ENCODE measurements at regions not wholly inside any gene's neighbourhood (a gene's known extent, or its start where the extent isn't known, plus 50 kb on each side); places are given as distances from the start of the nearest gene placed in this dataset.

DNA sequence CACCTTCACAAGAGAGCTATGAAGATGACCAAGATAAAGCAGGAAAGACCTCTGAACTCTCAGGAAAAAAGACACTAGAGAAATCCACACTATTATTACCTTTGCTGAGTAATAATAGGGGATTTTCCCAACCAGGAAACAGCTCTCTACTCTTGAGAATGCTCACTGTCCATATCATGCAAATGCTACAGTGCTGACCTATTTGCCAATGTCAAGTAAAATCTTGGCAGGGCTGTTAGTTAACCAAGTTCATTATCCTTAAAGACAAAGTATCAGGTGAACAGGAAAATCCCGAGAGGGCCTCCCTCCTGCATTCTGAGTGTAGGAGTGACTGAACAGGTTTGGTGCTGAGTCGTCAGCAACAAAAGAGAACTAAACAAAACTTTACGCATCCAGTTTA lies 306.6 kb downstream of the ACTL7B start:
- H3K27ac ChIP-seq (replicated peaks in 1 of 4), result no peak overlapping the region
- no peak for DNase-seq (ENCODE audit: extremely low spot score)
- intact Hi-C loops (cut with DNase I), result no loop called here
- H3K9me3 ChIP-seq, result no peaks in the 10 kb centered on the region
- 87% methylated on average over 3 of the region's 3 CpGs for WGBS
- H3K4me1 ChIP-seq, result no peaks in the 10 kb centered on the region
- no peaks in the 10 kb centered on the region for H3K27me3 ChIP-seq
- TF ChIP-seq, protein P1, sequence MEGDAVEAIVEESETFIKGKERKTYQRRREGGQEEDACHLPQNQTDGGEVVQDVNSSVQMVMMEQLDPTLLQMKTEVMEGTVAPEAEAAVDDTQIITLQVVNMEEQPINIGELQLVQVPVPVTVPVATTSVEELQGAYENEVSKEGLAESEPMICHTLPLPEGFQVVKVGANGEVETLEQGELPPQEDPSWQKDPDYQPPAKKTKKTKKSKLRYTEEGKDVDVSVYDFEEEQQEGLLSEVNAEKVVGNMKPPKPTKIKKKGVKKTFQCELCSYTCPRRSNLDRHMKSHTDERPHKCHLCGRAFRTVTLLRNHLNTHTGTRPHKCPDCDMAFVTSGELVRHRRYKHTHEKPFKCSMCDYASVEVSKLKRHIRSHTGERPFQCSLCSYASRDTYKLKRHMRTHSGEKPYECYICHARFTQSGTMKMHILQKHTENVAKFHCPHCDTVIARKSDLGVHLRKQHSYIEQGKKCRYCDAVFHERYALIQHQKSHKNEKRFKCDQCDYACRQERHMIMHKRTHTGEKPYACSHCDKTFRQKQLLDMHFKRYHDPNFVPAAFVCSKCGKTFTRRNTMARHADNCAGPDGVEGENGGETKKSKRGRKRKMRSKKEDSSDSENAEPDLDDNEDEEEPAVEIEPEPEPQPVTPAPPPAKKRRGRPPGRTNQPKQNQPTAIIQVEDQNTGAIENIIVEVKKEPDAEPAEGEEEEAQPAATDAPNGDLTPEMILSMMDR (IDR thresholded peaks at IDR 0.05), result no peak
- no peak for TF ChIP-seq POLR2A (IDR thresholded peaks at IDR 0.05; ENCODE audit: low read depth)
- no peak for TF ChIP-seq EP300 (IDR thresholded peaks at IDR 0.05)
- no peak for TF ChIP-seq POLR2AphosphoS5 (IDR thresholded peaks at IDR 0.05)
- no peaks in the 10 kb centered on the region for H3K36me3 ChIP-seq
- H3K4me3 ChIP-seq, result no peak overlapping the region

DNA sequence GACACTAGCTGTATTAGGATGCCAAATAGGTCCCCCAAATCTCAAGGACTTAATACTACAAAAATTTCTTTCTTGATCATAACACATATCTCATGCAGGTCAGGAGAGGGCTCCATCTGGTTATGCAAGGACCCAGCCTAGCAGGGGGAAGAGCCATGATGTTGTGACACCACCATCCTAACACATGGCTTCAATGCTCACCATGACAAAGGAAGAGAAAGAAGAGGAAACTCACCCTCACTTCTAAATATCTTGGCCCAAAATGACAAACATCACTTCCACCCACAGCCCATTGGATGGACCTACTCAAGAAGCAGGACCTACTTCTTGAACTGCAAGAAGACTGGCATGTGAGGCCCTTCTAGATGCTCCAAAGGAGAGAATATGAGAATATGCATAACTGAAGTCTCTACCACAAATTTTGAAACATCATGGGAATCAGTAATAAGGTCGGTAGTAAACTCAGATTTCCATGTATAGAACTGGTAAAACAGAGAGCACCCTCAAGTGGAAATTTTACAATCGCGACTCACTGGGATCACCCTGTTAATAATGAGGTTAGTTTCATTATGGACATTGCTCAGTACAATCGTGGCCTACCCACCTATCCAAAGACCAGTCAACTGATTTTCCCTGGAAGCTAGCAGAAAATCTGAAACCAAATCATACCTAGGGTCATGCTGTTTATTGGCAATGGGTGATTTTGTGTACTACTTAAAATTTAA lies 308.2 kb downstream of the ACTL7B start:
- Histone ChIP-seq H3K36me3 (no peaks in the 10 kb centered on the region), H3K4me1 (no peaks in the 10 kb centered on the region), H3K27ac (replicated peaks in 1 of 4) (no peak overlapping the region), H3K4me3 (no peak overlapping the region), H3K9me3 (no peaks in the 10 kb centered on the region), H3K27me3 (no peaks in the 10 kb centered on the region)
- intact Hi-C loops (cut with DNase I), result no loop called here
- TF ChIP-seq POLR2A (IDR thresholded peaks at IDR 0.05; ENCODE audit: low read depth) (no peak), POLR2AphosphoS5 (IDR thresholded peaks at IDR 0.05) (no peak), EP300 (IDR thresholded peaks at IDR 0.05) (no peak)
- TF ChIP-seq, protein P1 (IDR thresholded peaks at IDR 0.05), result no peak
- no peak for DNase-seq (ENCODE audit: extremely low spot score)
- 93% methylated on average over 4 of the region's 4 CpGs for WGBS

DNA sequence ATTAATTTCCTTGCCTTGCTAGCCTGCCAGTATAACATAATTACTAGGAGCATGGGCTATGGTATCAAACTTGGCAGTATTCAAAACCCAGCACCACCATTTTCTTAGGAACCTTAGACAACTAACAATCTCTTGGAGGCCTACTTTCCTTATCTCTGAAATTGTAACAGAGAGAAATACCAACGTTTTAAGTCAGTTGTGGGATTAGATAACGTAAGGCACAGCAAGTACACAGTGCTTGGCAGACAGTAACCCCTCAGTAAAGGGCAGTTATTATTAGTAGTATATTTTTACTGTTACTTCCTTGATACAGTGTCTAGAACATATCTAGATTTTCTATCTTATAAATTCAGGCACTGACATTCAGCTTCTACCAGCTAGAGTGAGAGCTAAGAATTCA lies 309.6 kb downstream of the ACTL7B start:
- DNase-seq (ENCODE audit: extremely low spot score), result no peak
- Histone ChIP-seq H3K27me3 (no peaks in the 10 kb centered on the region), H3K4me3 (no peak overlapping the region), H3K4me1 (no peaks in the 10 kb centered on the region), H3K27ac (replicated peaks in 1 of 4) (no peak overlapping the region), H3K36me3 (no peaks in the 10 kb centered on the region), H3K9me3 (no peaks in the 10 kb centered on the region)
- intact Hi-C loops (cut with DNase I), result no loop called here
- TF ChIP-seq POLR2AphosphoS5 (IDR thresholded peaks at IDR 0.05) (no peak), POLR2A (IDR thresholded peaks at IDR 0.05; ENCODE audit: low read depth) (no peak), EP300 (IDR thresholded peaks at IDR 0.05) (no peak)
- TF ChIP-seq, protein P1 (IDR thresholded peaks at IDR 0.05), result no peak
- 64% methylated on average over 2 of the region's 2 CpGs for WGBS

DNA sequence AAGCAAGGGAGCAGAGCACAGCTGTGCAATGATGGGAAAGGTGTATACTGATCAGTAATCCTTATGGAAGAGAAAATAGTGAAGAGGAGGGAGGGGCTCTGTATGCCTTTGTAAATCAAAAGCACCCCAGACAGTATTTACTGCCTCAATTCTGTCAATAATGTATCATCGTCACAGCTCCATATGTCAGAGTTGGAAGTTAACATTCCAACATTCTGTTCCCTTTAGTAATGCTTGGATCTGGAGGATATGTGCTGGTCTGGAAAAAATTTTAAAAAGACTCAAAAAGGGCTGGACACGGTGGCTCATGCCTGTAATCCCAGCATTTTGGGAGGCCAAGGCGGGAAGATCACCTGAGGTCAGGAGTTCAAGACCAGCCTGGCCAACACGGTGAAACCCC lies 310.4 kb downstream of the ACTL7B start:
- H3K4me3 ChIP-seq, result no peak overlapping the region

More for the DNA sequence above, 310.4 kb downstream of the ACTL7B start:
- H3K27me3 ChIP-seq, result no peaks in the 10 kb centered on the region
- no peak overlapping the region for H3K27ac ChIP-seq (replicated peaks in 1 of 4)
- TF ChIP-seq EP300 (IDR thresholded peaks at IDR 0.05) (no peak), POLR2AphosphoS5 (IDR thresholded peaks at IDR 0.05) (no peak), POLR2A (IDR thresholded peaks at IDR 0.05; ENCODE audit: low read depth) (no peak)
- TF ChIP-seq, protein P1 (IDR thresholded peaks at IDR 0.05), result no peak
- intact Hi-C loops (cut with DNase I), result no loop called here
- DNase-seq (ENCODE audit: extremely low spot score), result no peak
- H3K36me3 ChIP-seq, result no peaks in the 10 kb centered on the region
- WGBS, result 92% methylated on average over 4 of the region's 4 CpGs
- no peaks in the 10 kb centered on the region for H3K9me3 ChIP-seq
- H3K4me1 ChIP-seq, result no peaks in the 10 kb centered on the region
